ENCODE measurements at regions not wholly inside any gene's neighbourhood (a gene's known extent, or its start where the extent isn't known, plus 50 kb on each side); places are given as distances from the start of the nearest gene placed in this dataset.

DNA sequence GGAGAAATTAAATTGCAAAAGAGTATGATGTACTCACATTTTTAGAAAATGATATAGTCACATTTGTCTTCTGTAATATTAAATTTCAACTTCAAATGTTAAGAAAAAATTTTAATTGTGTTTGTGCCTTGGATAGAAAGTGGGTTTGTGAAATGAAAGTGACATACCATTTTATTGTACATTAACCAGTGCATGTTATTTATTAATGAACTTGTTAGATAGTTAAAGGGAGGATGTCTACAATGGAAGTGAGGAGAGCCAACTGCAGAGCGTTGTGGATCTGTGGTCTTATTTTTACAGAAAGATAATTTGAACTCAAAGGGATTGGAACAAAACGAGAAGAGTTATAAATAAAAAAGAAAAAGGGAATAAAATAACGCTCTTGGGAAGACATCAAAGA is 291.7 kb downstream of the ARL4A start:
- TF ChIP-seq EZH2phosphoT487 (conservative IDR thresholded peaks at IDR 0.05; ENCODE audit: low read length), result no peak
- TF ChIP-seq, protein P1, sequence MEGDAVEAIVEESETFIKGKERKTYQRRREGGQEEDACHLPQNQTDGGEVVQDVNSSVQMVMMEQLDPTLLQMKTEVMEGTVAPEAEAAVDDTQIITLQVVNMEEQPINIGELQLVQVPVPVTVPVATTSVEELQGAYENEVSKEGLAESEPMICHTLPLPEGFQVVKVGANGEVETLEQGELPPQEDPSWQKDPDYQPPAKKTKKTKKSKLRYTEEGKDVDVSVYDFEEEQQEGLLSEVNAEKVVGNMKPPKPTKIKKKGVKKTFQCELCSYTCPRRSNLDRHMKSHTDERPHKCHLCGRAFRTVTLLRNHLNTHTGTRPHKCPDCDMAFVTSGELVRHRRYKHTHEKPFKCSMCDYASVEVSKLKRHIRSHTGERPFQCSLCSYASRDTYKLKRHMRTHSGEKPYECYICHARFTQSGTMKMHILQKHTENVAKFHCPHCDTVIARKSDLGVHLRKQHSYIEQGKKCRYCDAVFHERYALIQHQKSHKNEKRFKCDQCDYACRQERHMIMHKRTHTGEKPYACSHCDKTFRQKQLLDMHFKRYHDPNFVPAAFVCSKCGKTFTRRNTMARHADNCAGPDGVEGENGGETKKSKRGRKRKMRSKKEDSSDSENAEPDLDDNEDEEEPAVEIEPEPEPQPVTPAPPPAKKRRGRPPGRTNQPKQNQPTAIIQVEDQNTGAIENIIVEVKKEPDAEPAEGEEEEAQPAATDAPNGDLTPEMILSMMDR (IDR thresholded peaks at IDR 0.05; ENCODE audit: insufficient read depth, low read length, poor library complexity, severe bottlenecking), result no peak
- no peaks in the 10 kb centered on the region for H3K9me2 ChIP-seq (replicated peaks; ENCODE audit: insufficient read depth, low read length)
- no peaks in the 10 kb centered on the region for H3F3A ChIP-seq (ENCODE audit: insufficient read depth)
- H3K9me3 ChIP-seq (ENCODE audit: insufficient read depth, low read length), result no peaks in the 10 kb centered on the region
- no peak overlapping the region for H2AFZ ChIP-seq (ENCODE audit: low read depth, low read length, severe bottlenecking)
- no peak overlapping the region for H3K27ac ChIP-seq (ENCODE audit: low read depth, low read length)
- no peak overlapping the region for H3K4me3 ChIP-seq (ENCODE audit: insufficient read depth, low read length, poor library complexity, severe bottlenecking)
- no peaks in the 10 kb centered on the region for H3K36me3 ChIP-seq (ENCODE audit: low read length)
- H3K4me2 ChIP-seq (ENCODE audit: low read depth, low read length, poor library complexity, severe bottlenecking), result no peak overlapping the region
- no peak overlapping the region for H3K9ac ChIP-seq (ENCODE audit: low read length)
- no peaks in the 10 kb centered on the region for H3K79me2 ChIP-seq (ENCODE audit: insufficient read depth, low read length)
- H4K20me1 ChIP-seq (ENCODE audit: low read depth, low read length), result no peaks in the 10 kb centered on the region
- no peaks in the 10 kb centered on the region for H3K27me3 ChIP-seq (ENCODE audit: low read length)

DNA sequence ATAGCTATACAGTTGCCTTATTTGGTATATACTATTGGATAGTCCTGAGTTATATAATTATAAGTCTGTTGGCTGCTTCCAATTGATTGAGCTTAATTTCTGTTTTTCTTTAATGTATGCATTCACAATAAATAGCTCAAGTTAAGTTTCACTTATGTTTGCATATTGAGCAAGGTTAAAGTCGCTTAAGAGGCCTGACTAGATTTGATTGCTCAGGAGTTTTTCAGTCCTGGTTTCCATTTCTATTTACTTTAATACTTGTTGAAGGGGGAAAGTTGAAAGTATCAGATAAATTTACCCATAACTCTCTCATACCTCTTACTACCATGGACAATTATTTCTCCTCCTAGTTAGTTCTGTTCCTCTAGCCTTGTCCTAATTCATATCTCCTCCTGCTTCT is 294.7 kb downstream of the ARL4A start:
- TF ChIP-seq, protein P1 (IDR thresholded peaks at IDR 0.05; ENCODE audit: insufficient read depth, low read length, poor library complexity, severe bottlenecking), result no peak
- TF ChIP-seq EZH2phosphoT487 (conservative IDR thresholded peaks at IDR 0.05; ENCODE audit: low read length), result no peak
- no peak overlapping the region for H2AFZ ChIP-seq (ENCODE audit: low read depth, low read length, severe bottlenecking)
- no peaks in the 10 kb centered on the region for H3K79me2 ChIP-seq (ENCODE audit: insufficient read depth, low read length)
- H3K9me2 ChIP-seq (replicated peaks; ENCODE audit: insufficient read depth, low read length), result no peaks in the 10 kb centered on the region
- H3K9ac ChIP-seq (ENCODE audit: low read length), result no peak overlapping the region
- no peaks in the 10 kb centered on the region for H3K27me3 ChIP-seq (ENCODE audit: low read length)
- H3K27ac ChIP-seq (ENCODE audit: low read depth, low read length), result no peak overlapping the region
- no peaks in the 10 kb centered on the region for H4K20me1 ChIP-seq (ENCODE audit: low read depth, low read length)
- no peaks in the 10 kb centered on the region for H3K36me3 ChIP-seq (ENCODE audit: low read length)
- H3K4me3 ChIP-seq (ENCODE audit: insufficient read depth, low read length, poor library complexity, severe bottlenecking), result no peak overlapping the region
- no peaks in the 10 kb centered on the region for H3K9me3 ChIP-seq (ENCODE audit: insufficient read depth, low read length)
- H3K4me2 ChIP-seq (ENCODE audit: low read depth, low read length, poor library complexity, severe bottlenecking), result no peak overlapping the region
- H3F3A ChIP-seq (ENCODE audit: insufficient read depth), result no peaks in the 10 kb centered on the region

DNA sequence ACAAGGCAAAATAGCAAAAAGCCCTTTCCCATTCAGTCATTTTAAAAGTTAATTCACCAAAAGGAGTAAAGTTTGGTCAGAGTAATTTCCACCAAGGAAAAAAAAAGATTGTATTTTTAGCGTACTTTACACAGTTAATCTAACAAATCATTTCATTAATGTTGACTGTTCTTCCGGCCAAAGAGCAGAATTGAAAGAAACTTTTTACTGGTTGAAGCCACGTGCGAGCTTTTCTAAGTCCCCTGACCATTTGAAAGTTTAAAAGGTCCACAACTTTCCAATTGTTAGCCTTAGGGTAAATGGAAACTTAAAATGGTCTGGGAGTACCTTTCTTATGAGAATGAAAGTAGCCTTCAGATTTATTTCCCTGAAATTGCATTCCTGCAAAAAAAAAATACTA is 296.7 kb downstream of the ARL4A start:
- Histone ChIP-seq H3K9me3 (ENCODE audit: insufficient read depth, low read length) (no peaks in the 10 kb centered on the region), H3K79me2 (ENCODE audit: insufficient read depth, low read length) (no peaks in the 10 kb centered on the region), H3K36me3 (ENCODE audit: low read length) (no peaks in the 10 kb centered on the region), H3K9me2 (replicated peaks; ENCODE audit: insufficient read depth, low read length) (no peaks in the 10 kb centered on the region), H3K27me3 (ENCODE audit: low read length) (no peaks in the 10 kb centered on the region), H3K27ac (ENCODE audit: low read depth, low read length) (no peak overlapping the region), H3K4me2 (ENCODE audit: low read depth, low read length, poor library complexity, severe bottlenecking) (no peak overlapping the region), H4K20me1 (ENCODE audit: low read depth, low read length) (no peaks in the 10 kb centered on the region), H2AFZ (ENCODE audit: low read depth, low read length, severe bottlenecking) (no peak overlapping the region), H3F3A (ENCODE audit: insufficient read depth) (no peaks in the 10 kb centered on the region), H3K9ac (ENCODE audit: low read length) (no peak overlapping the region), H3K4me3 (ENCODE audit: insufficient read depth, low read length, poor library complexity, severe bottlenecking) (no peak overlapping the region)
- TF ChIP-seq EZH2phosphoT487 (conservative IDR thresholded peaks at IDR 0.05; ENCODE audit: low read length), result no peak
- TF ChIP-seq, protein P1 (IDR thresholded peaks at IDR 0.05; ENCODE audit: insufficient read depth, low read length, poor library complexity, severe bottlenecking), result no peak

All from SU-DHL-6 (cell line).